HEK293 (cell line): ENCODE measurements at regions not wholly inside any gene's neighbourhood (a gene's known extent, or its start where the extent isn't known, plus 50 kb on each side); places are given as distances from the start of the nearest gene placed in this dataset.

Experiments
- CTCF ChIA-PET: fragments of 350-600 bp; formaldehyde crosslinking; extraction: SDS; loops from one replicate; lab custom pipeline; 2021; ENCODE audit warnings: antibody characterized with exemption; lab: Yijun Ruan, JAX
- POLR2A ChIA-PET: fragments of 300-600 bp; formaldehyde crosslinking; extraction: SDS; loops from one replicate; lab custom pipeline; 2020; ENCODE audit warnings: antibody characterized with exemption, inconsistent platforms; lab: Yijun Ruan, JAX
- H3K27ac ChIP-seq: fragments of 200-500 bp; sonication (Bioruptor generic); 2 replicates; pipeline ENCODE4 v1.5.1; 2014; ENCODE audit warnings: low read depth, low read length, control low read depth, inconsistent platforms; ENCODE audit errors: extremely low read depth
- H3K36me3 ChIP-seq, 2 experiments: fragments of 200-500 bp in 1 of 2; sonication (Bioruptor generic) in 1 of 2; 1 replicate in 1 of 2; 2 replicates in 1 of 2; pipeline ENCODE4 v1.5.1; 2014 to 2017; ENCODE audit warnings: inconsistent platforms in 2 of 2, low read length in 2 of 2; ENCODE audit not compliant: control insufficient read depth in 2 of 2, insufficient read depth in 1 of 2
- H3K4me1 ChIP-seq: fragments of 200-500 bp; sonication (Bioruptor generic); 2 replicates; pipeline ENCODE4 v1.5.1; 2014; ENCODE audit warnings: mild to moderate bottlenecking, low read length, inconsistent platforms; ENCODE audit not compliant: control insufficient read depth, insufficient read depth
- H3K4me3 ChIP-seq: 2 replicates; pipeline ENCODE4 v1.5.1; 2011; ENCODE audit warnings: low read depth, mild to moderate bottlenecking, control low read depth, low read length, moderate library complexity
- H3K9me3 ChIP-seq: fragments of 200-500 bp; sonication (Bioruptor generic); 2 replicates; pipeline ENCODE4 v1.5.1; 2014; ENCODE audit warnings: low read depth, low read length, inconsistent platforms; ENCODE audit not compliant: control insufficient read depth, insufficient read depth
- HIC1 ChIP-seq: fragments of 450-650 bp; formaldehyde crosslinking; IDR thresholded peaks from 2 replicates; pipeline ENCODE4 v1.5.1; 2016; ENCODE audit warnings: missing biosample characterization, missing genetic modification characterization
- HOXA7 ChIP-seq: sonication (generic); formaldehyde crosslinking; IDR thresholded peaks from 2 replicates; pipeline ENCODE4 v1.8.1; 2022; ENCODE audit warnings: missing genetic modification reagents, borderline replicate concordance
- HOXC10 ChIP-seq: sonication (generic); formaldehyde crosslinking; IDR thresholded peaks from 2 replicates; pipeline ENCODE4 v1.8.1; 2023; ENCODE audit warnings: mild to moderate bottlenecking, missing genetic modification reagents
- KLF8 ChIP-seq: fragments of 450-650 bp; formaldehyde crosslinking; IDR thresholded peaks from 2 replicates; pipeline ENCODE4 v1.5.1; 2016; ENCODE audit warnings: missing biosample characterization, missing genetic modification characterization
- PRDM2 ChIP-seq: fragments of 450-650 bp; formaldehyde crosslinking; IDR thresholded peaks from 2 replicates; pipeline ENCODE4 v1.5.1; 2016; ENCODE audit warnings: missing biosample characterization, missing genetic modification characterization, borderline replicate concordance
- ZBTB49 ChIP-seq: fragments of 450-650 bp; formaldehyde crosslinking; IDR thresholded peaks from 2 replicates; pipeline ENCODE4 v1.5.1; 2016; ENCODE audit warnings: missing biosample characterization, missing genetic modification characterization, low read depth
- ZNF16 ChIP-seq: fragments of 450-650 bp; formaldehyde crosslinking; IDR thresholded peaks from 2 replicates; pipeline ENCODE4 v1.5.1; 2016; ENCODE audit warnings: low read depth, missing biosample characterization, missing genetic modification characterization
- ZNF311 ChIP-seq: fragments of 450-650 bp; formaldehyde crosslinking; IDR thresholded peaks from 2 replicates; pipeline ENCODE4 v1.5.1; 2017; ENCODE audit warnings: missing biosample characterization, missing genetic modification characterization, borderline replicate concordance
- ZNF362 ChIP-seq: fragments of 450-650 bp; formaldehyde crosslinking; IDR thresholded peaks from 2 replicates; pipeline ENCODE4 v1.5.1; 2016; ENCODE audit warnings: missing biosample characterization, missing genetic modification characterization
- ZNF48 ChIP-seq: fragments of 450-650 bp; formaldehyde crosslinking; IDR thresholded peaks from 2 replicates; pipeline ENCODE4 v1.5.1; 2016; ENCODE audit warnings: missing biosample characterization, missing genetic modification characterization
- ZNF610 ChIP-seq: fragments of 450-650 bp; formaldehyde crosslinking; IDR thresholded peaks from 2 replicates; pipeline ENCODE4 v1.5.1; 2016; ENCODE audit warnings: missing biosample characterization, missing genetic modification characterization, borderline replicate concordance

GRCh38 chr7:46179061-46179610 lies 258.1 kb upstream of the IGFBP3 start:
- Histone ChIP-seq H3K4me1 (no peaks in the 10 kb centered on the region), H3K27ac (no peak overlapping the region), H3K9me3 (no peaks in the 10 kb centered on the region), H3K36me3 (no peaks in the 10 kb centered on the region), H3K4me3 (no peak overlapping the region)
- CTCF ChIA-PET, result no interaction called here
- POLR2A ChIA-PET, result no interaction called here
- no peak for TF ChIP-seq ZBTB49 (tag by site-specific recombination)
- no peak for TF ChIP-seq HIC1 (tag by site-specific recombination)
- no peak for TF ChIP-seq ZNF362 (tag by site-specific recombination)
- no peak for TF ChIP-seq PRDM2 (tag by site-specific recombination)
- no peak for TF ChIP-seq HOXC10 (CRISPR knock-in tag)
- TF ChIP-seq KLF8 (tag by site-specific recombination), result no peak

- TF ChIP-seq HOXA7 (CRISPR knock-in tag) (no peak), ZNF610 (tag by site-specific recombination) (no peak), ZNF16 (tag by site-specific recombination) (no peak), ZNF48 (no peak), ZNF311 (tag by site-specific recombination) (no peak)
- H3K4me1 ChIP-seq, result no peaks in the 10 kb centered on the region
- H3K27ac ChIP-seq, result no peak overlapping the region
- ChIA-PET CTCF (no interaction called here), POLR2A (no interaction called here)
- H3K36me3 ChIP-seq, result no peaks in the 10 kb centered on the region
- H3K4me3 ChIP-seq, result no peak overlapping the region
- no peaks in the 10 kb centered on the region for H3K9me3 ChIP-seq
Measured at GRCh38 chr7:46178661-46179060, 257.6 kb upstream of the IGFBP3 start.
